HCT116 (cell line): ENCODE measurements at regions not wholly inside any gene's neighbourhood (a gene's known extent, or its start where the extent isn't known, plus 50 kb on each side); places are given as distances from the start of the nearest gene placed in this dataset.

ENCODE experiments used
- ATAC-seq: fragments of 200-7000 bp; cut with Tn5 transposase; 2 replicates; pipeline ENCODE4 v1.9.1; 2020; ENCODE audit warnings: mild to moderate bottlenecking, moderate library complexity
- BruUV-seq: library from RNA; stranded (reverse); fragments of 400-500 nt; replicated peaks from 2 replicates; lab custom pipeline; 2021; lab: Mats Ljungman, UMichigan
- CTCF ChIA-PET: fragments of 300-600 bp; sonication (Branson Sonifier 250); formaldehyde crosslinking; loops from one replicate; lab custom pipeline; 2021; ENCODE audit warnings: antibody characterized with exemption; lab: Charles Lee
- POLR2A ChIA-PET: fragments of 300-600, 350-600 bp; sonication (Branson Sonifier 250); formaldehyde crosslinking; loops from one replicate; lab custom pipeline; 2021; ENCODE audit warnings: antibody characterized with exemption; lab: Charles Lee
- RAD21 ChIA-PET, 2 experiments: fragments of 300-600 bp; sonication (Branson Sonifier 250); formaldehyde crosslinking; loops; one replicate each; lab custom pipeline; 2023; ENCODE audit warnings: low total read pairs in 2 of 2; ENCODE audit not compliant: uncharacterized antibody in 2 of 2, unreplicated experiment in 2 of 2, low non-redundant PET in 1 of 2; lab: Charles Lee
- DNase-seq: peaks from one replicate; pipeline ENCODE4 v3.0.0-alpha.2; 2010; ENCODE audit warnings: low read depth, low spot score
- H2AFZ ChIP-seq: fragments of 200-600 bp; shearing (Covaris generic), sonication (generic); 2 replicates; pipeline ENCODE4 v1.6.1; 2017; ENCODE audit warnings: low read depth, mixed run types, mixed read lengths, antibody characterized with exemption, low read length; ENCODE audit not compliant: poor library complexity, severe bottlenecking
- H3K27ac ChIP-seq: 2 replicates; pipeline ENCODE4 v1.5.1; 2012; ENCODE audit warnings: low read depth, low read length
- H3K27me3 ChIP-seq: fragments of 200-600 bp; sonication (generic); 2 replicates; pipeline ENCODE4 v1.6.1; 2016; ENCODE audit warnings: mixed run types, low read length, mixed read lengths; ENCODE audit not compliant: insufficient read depth
- H3K36me3 ChIP-seq, 2 experiments: fragments of 200-500 bp in 1 of 2; fragments of 200-600 bp in 1 of 2; sonication (Bioruptor generic) in 1 of 2; sonication (generic) in 1 of 2; 2 replicates each; pipeline versions ENCODE4 v1.5.1 to v1.6.1; 2014 to 2016; ENCODE audit warnings: low read length in 2 of 2, inconsistent platforms in 1 of 2, mixed read lengths in 1 of 2, mixed run types in 1 of 2; ENCODE audit not compliant: insufficient read depth in 2 of 2, control insufficient read depth in 1 of 2
- H3K4me1 ChIP-seq, 2 experiments: fragments of 200-600 bp in 1 of 2; sonication (generic) in 1 of 2; 2 replicates each; pipeline versions ENCODE4 v1.5.1 to v1.6.1; 2012 to 2017; ENCODE audit warnings: low read length in 2 of 2, inconsistent platforms in 1 of 2, mild to moderate bottlenecking in 1 of 2, mixed read lengths in 1 of 2, mixed run types in 1 of 2, moderate library complexity in 1 of 2; ENCODE audit not compliant: insufficient read depth in 2 of 2, control insufficient read depth in 1 of 2
- H3K4me2 ChIP-seq: fragments of 200-600 bp; sonication (generic); 2 replicates; pipeline ENCODE4 v1.6.1; 2017; ENCODE audit warnings: mixed run types, low read length, mixed read lengths
- H3K4me3 ChIP-seq, 2 experiments: fragments of 200-600 bp in 1 of 2; sonication (generic) in 1 of 2; replicated peaks in 1 of 2; 2 replicates each; pipeline ENCODE4 v1.5.1; 2011 to 2016; ENCODE audit warnings: low read length in 2 of 2, control low read depth in 1 of 2, low read depth in 1 of 2, mild to moderate bottlenecking in 1 of 2, mixed read lengths in 1 of 2, mixed run types in 1 of 2
- H3K79me2 ChIP-seq: fragments of 200-600 bp; sonication (generic); 2 replicates; pipeline ENCODE4 v1.6.1; 2017; ENCODE audit warnings: mild to moderate bottlenecking, mixed run types, low read length, moderate library complexity, mixed read lengths; ENCODE audit not compliant: insufficient read depth
- H3K9ac ChIP-seq: fragments of 200-600 bp; sonication (generic); 2 replicates; pipeline ENCODE4 v1.6.1; 2016; ENCODE audit warnings: low read length, mixed read lengths
- H3K9me2 ChIP-seq: fragments of 200-600 bp; sonication (generic), shearing (Covaris generic); 2 replicates; pipeline ENCODE4 v1.6.1; 2017; ENCODE audit warnings: mixed run types, mild to moderate bottlenecking, moderate library complexity; ENCODE audit not compliant: insufficient read depth
- H3K9me3 ChIP-seq, 2 experiments: fragments of 200-500 bp in 1 of 2; fragments of 200-600 bp in 1 of 2; sonication (Bioruptor generic) in 1 of 2; sonication (generic) in 1 of 2; 2 replicates each; pipeline ENCODE4 v1.6.1; 2014 to 2017; ENCODE audit warnings: low read length in 2 of 2, mixed read lengths in 2 of 2, inconsistent platforms in 1 of 2, low read depth in 1 of 2, mild to moderate bottlenecking in 1 of 2, mixed run types in 1 of 2, moderate library complexity in 1 of 2; ENCODE audit not compliant: control insufficient read depth in 1 of 2, insufficient read depth in 1 of 2
- H4K20me1 ChIP-seq: fragments of 200-600 bp; sonication (generic), shearing (Covaris generic); 2 replicates; pipeline ENCODE4 v1.6.1; 2017; ENCODE audit warnings: mixed run types, mild to moderate bottlenecking, moderate library complexity; ENCODE audit not compliant: insufficient read depth
- CBX3 ChIP-seq: IDR thresholded peaks from 2 replicates; pipeline ENCODE4 v1.6.1; 2012; ENCODE audit warnings: low read depth
- POLR2A ChIP-seq: IDR thresholded peaks from 2 replicates; pipeline ENCODE4 v1.7.0; 2011; ENCODE audit warnings: borderline replicate concordance; ENCODE audit not compliant: insufficient read depth, insufficient read length; ENCODE audit errors: extremely low read depth
- POLR2AphosphoS5 ChIP-seq: IDR thresholded peaks from 2 replicates; pipeline ENCODE4 v1.6.1; 2011; ENCODE audit warnings: mild to moderate bottlenecking, low read depth, low read length, moderate library complexity
- SP1 ChIP-seq: IDR thresholded peaks from 2 replicates; pipeline ENCODE4 v1.6.1; 2012; ENCODE audit warnings: low read depth
- TCF7L2 ChIP-seq: IDR thresholded peaks from 2 replicates; pipeline ENCODE4 v1.7.0; 2011; ENCODE audit warnings: borderline replicate concordance, inconsistent platforms; ENCODE audit not compliant: insufficient read depth, insufficient read length; ENCODE audit errors: extremely low read depth
- ZFX ChIP-seq: fragments of 450-650 bp; IDR thresholded peaks from 2 replicates; pipeline ENCODE4 v1.6.1; 2017
- intact Hi-C: fragments of 100-400 bp; cut with micrococcal nuclease; formaldehyde crosslinking; loops from 2 replicates; pipeline ENCODE4 v1.10.0; 2022
- TF ChIP-seq, protein P1 (sequence below): IDR thresholded peaks from 2 replicates; pipeline ENCODE4 v1.6.1; 2011; ENCODE audit warnings: mild to moderate bottlenecking, low read length, moderate library complexity; ENCODE audit not compliant: insufficient replicate concordance; ENCODE audit errors: extremely low read depth
- TF ChIP-seq, protein P2 (sequence below), 3 experiments: fragments of 200-600 bp in 1 of 3; sonication (generic) in 1 of 3; IDR thresholded peaks in 2 of 3; conservative IDR thresholded peaks in 1 of 3; 2 replicates each; pipeline ENCODE4 v1.5.1; 2012 to 2017; ENCODE audit warnings: low read depth in 2 of 3, low read length in 2 of 3, antibody characterized with exemption in 1 of 3, borderline replicate concordance in 1 of 3, control low read depth in 1 of 3, mild to moderate bottlenecking in 1 of 3, mixed read lengths in 1 of 3, mixed run types in 1 of 3, moderate library complexity in 1 of 3; ENCODE audit not compliant: insufficient read depth in 1 of 3

DNA sequence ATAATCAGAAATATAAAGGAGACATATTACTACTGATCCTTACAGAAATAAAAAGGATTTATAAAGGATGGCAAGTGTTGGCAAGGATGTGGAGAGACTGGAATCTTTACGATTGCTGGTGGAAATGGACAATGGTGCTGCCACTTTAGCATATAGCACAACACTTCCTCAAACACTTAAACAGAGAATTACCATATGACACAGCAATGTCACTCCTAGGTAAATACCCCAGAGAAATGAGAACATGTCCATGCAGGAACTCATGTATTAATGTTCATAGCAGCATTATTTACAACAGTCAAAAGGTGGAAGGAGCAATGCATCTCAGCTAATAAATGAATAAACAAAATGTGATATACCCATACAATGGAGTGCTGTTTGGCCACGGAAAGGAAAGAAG, 137.5 kb downstream of the NDUFA10 start:
- Histone ChIP-seq H3K27ac (no peak overlapping the region), H4K20me1 (no peaks in the 10 kb centered on the region), H3K4me3 (no peak overlapping the region), H3K36me3 (no peaks in the 10 kb centered on the region), H3K9ac (no peak overlapping the region), H2AFZ (no peak overlapping the region), H3K9me2 (no peaks in the 10 kb centered on the region), H3K79me2 (no peaks in the 10 kb centered on the region), H3K4me2 (no peak overlapping the region), H3K27me3 (no peaks in the 10 kb centered on the region), H3K9me3 (peaks cover 7% of the 10 kb centered on the region in 2 experiments; a peak in 2 of 4 replicates), H3K4me1 (no peaks in the 10 kb centered on the region)
- RAD21 ChIA-PET: no interaction called here
- TF ChIP-seq, protein P1, sequence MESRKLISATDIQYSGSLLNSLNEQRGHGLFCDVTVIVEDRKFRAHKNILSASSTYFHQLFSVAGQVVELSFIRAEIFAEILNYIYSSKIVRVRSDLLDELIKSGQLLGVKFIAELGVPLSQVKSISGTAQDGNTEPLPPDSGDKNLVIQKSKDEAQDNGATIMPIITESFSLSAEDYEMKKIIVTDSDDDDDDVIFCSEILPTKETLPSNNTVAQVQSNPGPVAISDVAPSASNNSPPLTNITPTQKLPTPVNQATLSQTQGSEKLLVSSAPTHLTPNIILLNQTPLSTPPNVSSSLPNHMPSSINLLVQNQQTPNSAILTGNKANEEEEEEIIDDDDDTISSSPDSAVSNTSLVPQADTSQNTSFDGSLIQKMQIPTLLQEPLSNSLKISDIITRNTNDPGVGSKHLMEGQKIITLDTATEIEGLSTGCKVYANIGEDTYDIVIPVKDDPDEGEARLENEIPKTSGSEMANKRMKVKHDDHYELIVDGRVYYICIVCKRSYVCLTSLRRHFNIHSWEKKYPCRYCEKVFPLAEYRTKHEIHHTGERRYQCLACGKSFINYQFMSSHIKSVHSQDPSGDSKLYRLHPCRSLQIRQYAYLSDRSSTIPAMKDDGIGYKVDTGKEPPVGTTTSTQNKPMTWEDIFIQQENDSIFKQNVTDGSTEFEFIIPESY: no peak
- TF ChIP-seq TCF7L2 (no peak), SP1 (no peak), POLR2A (no peak), ZFX (no peak), POLR2AphosphoS5 (no peak), CBX3 (no peak)
- TF ChIP-seq, protein P2, sequence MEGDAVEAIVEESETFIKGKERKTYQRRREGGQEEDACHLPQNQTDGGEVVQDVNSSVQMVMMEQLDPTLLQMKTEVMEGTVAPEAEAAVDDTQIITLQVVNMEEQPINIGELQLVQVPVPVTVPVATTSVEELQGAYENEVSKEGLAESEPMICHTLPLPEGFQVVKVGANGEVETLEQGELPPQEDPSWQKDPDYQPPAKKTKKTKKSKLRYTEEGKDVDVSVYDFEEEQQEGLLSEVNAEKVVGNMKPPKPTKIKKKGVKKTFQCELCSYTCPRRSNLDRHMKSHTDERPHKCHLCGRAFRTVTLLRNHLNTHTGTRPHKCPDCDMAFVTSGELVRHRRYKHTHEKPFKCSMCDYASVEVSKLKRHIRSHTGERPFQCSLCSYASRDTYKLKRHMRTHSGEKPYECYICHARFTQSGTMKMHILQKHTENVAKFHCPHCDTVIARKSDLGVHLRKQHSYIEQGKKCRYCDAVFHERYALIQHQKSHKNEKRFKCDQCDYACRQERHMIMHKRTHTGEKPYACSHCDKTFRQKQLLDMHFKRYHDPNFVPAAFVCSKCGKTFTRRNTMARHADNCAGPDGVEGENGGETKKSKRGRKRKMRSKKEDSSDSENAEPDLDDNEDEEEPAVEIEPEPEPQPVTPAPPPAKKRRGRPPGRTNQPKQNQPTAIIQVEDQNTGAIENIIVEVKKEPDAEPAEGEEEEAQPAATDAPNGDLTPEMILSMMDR (IDR thresholded peaks at IDR 0.05 in 2 of 3, conservative IDR thresholded peaks at IDR 0.05 in 1 of 3; ENCODE audit: borderline replicate concordance in 1 of 3, insufficient read depth in 1 of 3, low read depth in 2 of 3, low read length in 2 of 3): no peak
- DNase-seq (no peak), ATAC-seq (no peak)
- CTCF ChIA-PET: no interaction called here
- POLR2A ChIA-PET: no interaction called here
- intact Hi-C loops: no loop called here
- no TSS peak for BruUV-seq
